Mesenchymal stem cell (in vitro differentiated cells and primary cell): ENCODE measurements at regions not wholly inside any gene's neighbourhood (a gene's known extent, or its start where the extent isn't known, plus 50 kb on each side); places are given as distances from the start of the nearest gene placed in this dataset.
A peak's percentile ranks its signal among the peaks of the same experiment; 100 is the strongest.
"Not testable (repeated sequence)": the region's sequence is repeated elsewhere in the genome, so short reads cannot be mapped to it uniquely, and the experiment has no call there.

Experiments
- DNase-seq: peaks from one replicate; pipeline ENCODE4 v3.0.0-alpha.2; 2013
- H2AFZ ChIP-seq: one replicate; pipeline ENCODE4 v1.6.1; 2013; ENCODE audit warnings: low read depth, mild to moderate bottlenecking, control low read depth, inconsistent platforms, low read length, moderate library complexity
- H2AK5ac ChIP-seq: 2 replicates; pipeline ENCODE4 v1.6.1; 2013; ENCODE audit warnings: low read length, moderate library complexity, mild to moderate bottlenecking, inconsistent platforms; ENCODE audit not compliant: severe bottlenecking
- H2BK120ac ChIP-seq: one replicate; pipeline ENCODE4 v1.6.1; 2013; ENCODE audit warnings: low read depth, mild to moderate bottlenecking, inconsistent platforms, low read length, moderate library complexity
- H2BK12ac ChIP-seq, 2 experiments: one replicate each; pipeline ENCODE4 v1.6.1; 2013; ENCODE audit warnings: inconsistent platforms in 2 of 2, low read length in 2 of 2, mild to moderate bottlenecking in 2 of 2, moderate library complexity in 2 of 2, control low read depth in 1 of 2
- H2BK15ac ChIP-seq: one replicate; pipeline ENCODE4 v1.6.1; 2013; ENCODE audit warnings: mild to moderate bottlenecking, low read depth, inconsistent platforms; ENCODE audit not compliant: poor library complexity, severe bottlenecking
- H2BK5ac ChIP-seq: 2 replicates; pipeline ENCODE4 v1.6.1; 2013; ENCODE audit warnings: low read depth, mild to moderate bottlenecking, low read length, control low read depth, inconsistent platforms; ENCODE audit not compliant: poor library complexity, severe bottlenecking
- H3K14ac ChIP-seq, 2 experiments: one replicate each; pipeline ENCODE4 v1.6.1; 2013; ENCODE audit warnings: inconsistent platforms in 2 of 2, low read length in 2 of 2, control low read depth in 1 of 2, mild to moderate bottlenecking in 1 of 2, moderate library complexity in 1 of 2
- H3K18ac ChIP-seq, 2 experiments: one replicate each; pipeline ENCODE4 v1.6.1; 2013; ENCODE audit warnings: inconsistent platforms in 2 of 2, low read length in 2 of 2, control low read depth in 1 of 2, low read depth in 1 of 2, mild to moderate bottlenecking in 1 of 2
- H3K23ac ChIP-seq, 2 experiments: one replicate each; pipeline ENCODE4 v1.6.1; 2013; ENCODE audit warnings: inconsistent platforms in 2 of 2, low read length in 2 of 2, mild to moderate bottlenecking in 2 of 2, moderate library complexity in 2 of 2, control low read depth in 1 of 2
- H3K27ac ChIP-seq: 2 replicates; pipeline ENCODE4 v1.5.1; 2013; ENCODE audit warnings: mild to moderate bottlenecking, moderate library complexity, low read length, control low read depth, inconsistent platforms; ENCODE audit not compliant: poor library complexity, severe bottlenecking
- H3K27me3 ChIP-seq, 2 experiments: 2 replicates each; pipeline versions ENCODE4 v1.6.1 to v1.7.0; 2013; ENCODE audit warnings: low read length in 2 of 2, mild to moderate bottlenecking in 2 of 2, moderate library complexity in 2 of 2, control low read depth in 1 of 2, inconsistent platforms in 1 of 2; ENCODE audit not compliant: control insufficient read depth in 1 of 2, insufficient read depth in 1 of 2
- H3K36me3 ChIP-seq, 2 experiments: 2 replicates each; pipeline versions ENCODE4 v1.6.1 to v1.7.0; 2013; ENCODE audit warnings: low read length in 2 of 2, control low read depth in 1 of 2, inconsistent platforms in 1 of 2, low read depth in 1 of 2, mild to moderate bottlenecking in 1 of 2; ENCODE audit not compliant: insufficient read depth in 2 of 2, control insufficient read depth in 1 of 2
- H3K4ac ChIP-seq, 2 experiments: one replicate each; pipeline ENCODE4 v1.6.1; 2013; ENCODE audit warnings: inconsistent platforms in 2 of 2, low read length in 2 of 2, mild to moderate bottlenecking in 2 of 2, moderate library complexity in 2 of 2, control low read depth in 1 of 2, low read depth in 1 of 2
- H3K4me1 ChIP-seq: 2 replicates; pipeline ENCODE4 v1.6.1; 2013; ENCODE audit warnings: low read depth, low read length, control low read depth; ENCODE audit not compliant: control insufficient read depth, insufficient read depth
- H3K4me2 ChIP-seq: 2 replicates; pipeline ENCODE4 v1.6.1; 2013; ENCODE audit warnings: low read length, mild to moderate bottlenecking, inconsistent platforms; ENCODE audit not compliant: poor library complexity, severe bottlenecking
- H3K4me3 ChIP-seq, 2 experiments: 2 replicates each; pipeline versions ENCODE4 v1.5.1 to v1.7.0; 2013; ENCODE audit warnings: low read length in 2 of 2, mild to moderate bottlenecking in 2 of 2, control low read depth in 1 of 2, low read depth in 1 of 2; ENCODE audit not compliant: insufficient read depth in 1 of 2
- H3K79me1 ChIP-seq: replicated peaks from 2 replicates; pipeline ENCODE4 v1.6.1; 2013; ENCODE audit warnings: mild to moderate bottlenecking, control low read depth, low read length, inconsistent platforms; ENCODE audit not compliant: poor library complexity, severe bottlenecking
- H3K9ac ChIP-seq: 2 replicates; pipeline ENCODE4 v1.7.0; 2013; ENCODE audit warnings: mild to moderate bottlenecking, low read length, moderate library complexity
- H3K9me3 ChIP-seq: 2 replicates; pipeline ENCODE4 v1.7.0; 2013; ENCODE audit warnings: mild to moderate bottlenecking, low read length; ENCODE audit not compliant: control insufficient read depth
- H4K8ac ChIP-seq: one replicate; pipeline ENCODE4 v1.6.1; 2013; ENCODE audit warnings: inconsistent platforms, mild to moderate bottlenecking, low read length, moderate library complexity
- H4K91ac ChIP-seq: one replicate; pipeline ENCODE4 v1.6.1; 2013; ENCODE audit warnings: mild to moderate bottlenecking, low read length, inconsistent platforms
- WGBS: methylation state at CpG from one replicate; pipeline ENCODE4 v1.1.7; 2013; ENCODE audit warnings: mixed read lengths; 5-methylcytosine and 5-hydroxymethylcytosine counted together

DNA sequence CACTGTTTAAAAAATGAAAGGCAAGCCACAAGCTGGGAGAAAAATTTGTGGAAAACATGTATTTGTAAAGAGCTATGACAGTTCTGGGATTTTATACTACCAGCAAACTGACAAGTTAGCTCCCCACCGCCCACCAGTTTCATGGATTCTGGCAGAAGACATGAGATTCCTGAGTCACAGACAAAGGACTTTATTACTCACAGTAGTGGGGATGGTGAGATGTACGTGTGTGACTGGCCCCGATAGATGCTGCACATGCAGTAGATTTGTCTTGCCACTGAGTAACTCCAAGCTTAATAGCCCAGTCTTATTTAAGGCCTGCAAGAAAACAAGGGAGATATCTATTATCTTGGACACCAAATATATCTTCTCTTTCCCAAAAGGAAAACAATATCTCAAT, 281.7 kb downstream of the AHR start:
- 100% methylated on average over 1 of the region's 3 CpGs for WGBS
- Histone ChIP-seq H2BK5ac (no peak overlapping the region), H3K27me3 (no peaks in the 10 kb centered on the region), H2AFZ (no peak overlapping the region), H3K9me3 (peaks cover 22% of the 10 kb centered on the region), H2BK120ac (no peak overlapping the region), H2BK12ac (no peak overlapping the region), H3K23ac (no peak overlapping the region), H3K4me1 (no peaks in the 10 kb centered on the region), H3K4me3 (no peak overlapping the region), H4K91ac (no peak overlapping the region), H2AK5ac (no peak overlapping the region), H3K9ac (peak overlapping the region; percentile 31), H4K8ac (no peak overlapping the region), H3K18ac (no peak overlapping the region), H2BK15ac (no peak overlapping the region), H3K14ac (no peak overlapping the region), H3K4ac (no peak overlapping the region), H3K36me3 (no peaks in the 10 kb centered on the region), H3K27ac (no peak overlapping the region), H3K79me1 (no peaks in the 10 kb centered on the region), H3K4me2 (no peak overlapping the region)
- peak; percentile 68 for DNase-seq

GRCh38 chr7:17580856-17581255, 282.4 kb downstream of the AHR start:
- Histone ChIP-seq H3K23ac (no peak overlapping the region), H3K14ac (no peak overlapping the region), H3K9ac (no peak overlapping the region), H4K91ac (no peak overlapping the region), H2AFZ (no peak overlapping the region), H3K4me1 (no peaks in the 10 kb centered on the region), H2BK5ac (no peak overlapping the region), H3K4ac (no peak overlapping the region), H3K18ac (no peak overlapping the region), H2AK5ac (no peak overlapping the region), H2BK12ac (no peak overlapping the region), H3K4me3 (no peak overlapping the region), H4K8ac (no peak overlapping the region), H3K4me2 (no peak overlapping the region), H2BK120ac (no peak overlapping the region), H2BK15ac (no peak overlapping the region), H3K79me1 (no peaks in the 10 kb centered on the region), H3K9me3 (peaks cover 22% of the 10 kb centered on the region), H3K36me3 (no peaks in the 10 kb centered on the region), H3K27me3 (no peaks in the 10 kb centered on the region), H3K27ac (no peak overlapping the region)
- DNase-seq, result no peak
- no CpG with 5 or more reads among the region's 1 CpG for WGBS

DNA sequence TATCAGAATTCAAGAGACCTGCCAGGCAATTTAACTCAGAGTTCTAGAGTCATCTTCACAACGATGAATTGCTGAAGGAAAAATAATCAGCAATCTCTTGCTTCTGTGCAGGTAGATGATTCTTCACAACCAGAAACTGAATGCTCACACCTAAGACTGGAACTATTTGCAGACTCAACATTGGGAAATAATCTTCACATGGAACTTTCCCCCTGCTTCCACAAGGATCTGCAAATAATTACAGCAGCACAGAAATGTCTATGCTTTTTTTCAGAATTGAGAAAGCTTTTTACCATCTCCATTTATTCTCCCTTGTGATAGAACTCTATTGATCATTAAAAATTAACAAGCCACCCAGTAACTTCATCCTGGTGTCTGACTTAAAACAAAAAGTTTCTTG, 282.8 kb downstream of the AHR start:
- H3K4me1 ChIP-seq, result no peaks in the 10 kb centered on the region
- WGBS, result 96% methylated on average over 1 of the region's 1 CpG
- H4K91ac ChIP-seq, result no peak overlapping the region
- H3K4me2 ChIP-seq, result no peak overlapping the region
- H2BK12ac ChIP-seq, result no peak overlapping the region
- no peak overlapping the region for H2AK5ac ChIP-seq
- no peak overlapping the region for H3K4ac ChIP-seq
- no peak overlapping the region for H3K27ac ChIP-seq
- H3K23ac ChIP-seq, result no peak overlapping the region
- H3K18ac ChIP-seq, result no peak overlapping the region
- no peak overlapping the region for H4K8ac ChIP-seq
- no peak overlapping the region for H3K4me3 ChIP-seq
- H2BK15ac ChIP-seq, result no peak overlapping the region
- no peaks in the 10 kb centered on the region for H3K79me1 ChIP-seq
- H3K14ac ChIP-seq, result no peak overlapping the region
- H2AFZ ChIP-seq, result no peak overlapping the region
- no peaks in the 10 kb centered on the region for H3K27me3 ChIP-seq
- H3K9me3 ChIP-seq, result peaks cover 22% of the 10 kb centered on the region
- H2BK120ac ChIP-seq, result no peak overlapping the region
- H3K36me3 ChIP-seq, result no peaks in the 10 kb centered on the region
- no peak overlapping the region for H2BK5ac ChIP-seq
- no peak for DNase-seq
- no peak overlapping the region for H3K9ac ChIP-seq

DNA sequence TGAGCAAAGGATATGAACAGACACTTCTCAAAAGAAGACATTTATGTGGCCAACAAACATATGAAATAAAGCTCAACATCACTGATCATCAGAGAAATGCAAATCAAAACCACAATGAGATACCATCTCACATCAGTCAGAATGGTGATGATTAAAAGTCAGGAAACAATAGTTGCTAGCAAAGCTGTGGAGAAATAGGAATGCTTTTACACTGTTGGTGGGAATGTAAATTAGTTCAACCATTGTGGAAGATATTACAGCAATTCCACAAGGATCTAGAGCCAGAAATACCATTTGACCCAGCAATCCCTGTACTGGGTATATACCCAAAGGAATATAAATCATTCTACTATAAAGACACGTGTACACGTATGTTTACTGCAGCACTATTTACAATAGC, 284.2 kb downstream of the AHR start:
- not testable (repeated sequence) for H4K8ac ChIP-seq, H2AFZ ChIP-seq, DNase-seq, H2BK120ac ChIP-seq, H3K9ac ChIP-seq, H4K91ac ChIP-seq, H3K18ac ChIP-seq, H3K23ac ChIP-seq, H3K4me1 ChIP-seq, H2AK5ac ChIP-seq, H3K27ac ChIP-seq, H3K36me3 ChIP-seq, H3K4me3 ChIP-seq, H2BK5ac ChIP-seq, H3K14ac ChIP-seq, H3K27me3 ChIP-seq, H2BK15ac ChIP-seq, H3K79me1 ChIP-seq, H3K4me2 ChIP-seq, H2BK12ac ChIP-seq, H3K4ac ChIP-seq
- H3K9me3 ChIP-seq, result peaks cover 11% of the 10 kb centered on the region
- WGBS, result 80% methylated on average over 2 of the region's 2 CpGs
